ENCODE measurements at regions not wholly inside any gene's neighbourhood (a gene's known extent, or its start where the extent isn't known, plus 50 kb on each side); places are given as distances from the start of the nearest gene placed in this dataset.

- TF ChIP-seq STAT5B (CRISPR knock-in tag; IDR thresholded peaks at IDR 0.05) (no peak), ZFX (CRISPR knock-in tag; IDR thresholded peaks at IDR 0.05; ENCODE audit: low read depth) (peak; percentile 37; the same call in 1 of the 2 replicates), RBM22 (optimal IDR thresholded peaks at IDR 0.05; ENCODE audit: low read length) (no peak), BCL6 (CRISPR knock-in tag; IDR thresholded peaks at IDR 0.05) (0 out of 2 replicates have a peak, but pooled peaks have one; percentile 38), HCFC1 (IDR thresholded peaks at IDR 0.05; ENCODE audit: low read depth, low read length) (no peak), ZNF333 (CRISPR knock-in tag; IDR thresholded peaks at IDR 0.05; ENCODE audit: borderline replicate concordance) (no peak), HNF4A (CRISPR knock-in tag; IDR thresholded peaks at IDR 0.05) (no peak), ADNP (CRISPR knock-in tag; IDR thresholded peaks at IDR 0.05) (no peak), CHCHD3 (CRISPR knock-in tag; IDR thresholded peaks at IDR 0.05) (no peak), CENPBD1 (CRISPR knock-in tag; IDR thresholded peaks at IDR 0.05; ENCODE audit: borderline replicate concordance, low read depth) (no peak), MAF1 (CRISPR knock-in tag; IDR thresholded peaks at IDR 0.05; ENCODE audit: borderline replicate concordance) (no peak), U2AF2 (IDR thresholded peaks at IDR 0.05; ENCODE audit: low read depth, low read length) (no peak), PHF8 (CRISPR knock-in tag; IDR thresholded peaks at IDR 0.05) (no peak), ZNF24 (IDR thresholded peaks at IDR 0.05) (no peak), FOXK1 (CRISPR knock-in tag; IDR thresholded peaks at IDR 0.05; ENCODE audit: borderline replicate concordance, low read depth) (peak; percentile 37; the same call in 1 of the 2 replicates), HOXA9 (CRISPR knock-in tag; IDR thresholded peaks at IDR 0.05; ENCODE audit: borderline replicate concordance) (no peak), REXO4 (CRISPR knock-in tag; IDR thresholded peaks at IDR 0.05; ENCODE audit: borderline replicate concordance) (no peak), ZEB1 (IDR thresholded peaks at IDR 0.05; ENCODE audit: insufficient replicate concordance, low read depth) (no peak), ZNF556 (CRISPR knock-in tag; IDR thresholded peaks at IDR 0.05; ENCODE audit: borderline replicate concordance) (no peak)
- TF ChIP-seq, protein P1, sequence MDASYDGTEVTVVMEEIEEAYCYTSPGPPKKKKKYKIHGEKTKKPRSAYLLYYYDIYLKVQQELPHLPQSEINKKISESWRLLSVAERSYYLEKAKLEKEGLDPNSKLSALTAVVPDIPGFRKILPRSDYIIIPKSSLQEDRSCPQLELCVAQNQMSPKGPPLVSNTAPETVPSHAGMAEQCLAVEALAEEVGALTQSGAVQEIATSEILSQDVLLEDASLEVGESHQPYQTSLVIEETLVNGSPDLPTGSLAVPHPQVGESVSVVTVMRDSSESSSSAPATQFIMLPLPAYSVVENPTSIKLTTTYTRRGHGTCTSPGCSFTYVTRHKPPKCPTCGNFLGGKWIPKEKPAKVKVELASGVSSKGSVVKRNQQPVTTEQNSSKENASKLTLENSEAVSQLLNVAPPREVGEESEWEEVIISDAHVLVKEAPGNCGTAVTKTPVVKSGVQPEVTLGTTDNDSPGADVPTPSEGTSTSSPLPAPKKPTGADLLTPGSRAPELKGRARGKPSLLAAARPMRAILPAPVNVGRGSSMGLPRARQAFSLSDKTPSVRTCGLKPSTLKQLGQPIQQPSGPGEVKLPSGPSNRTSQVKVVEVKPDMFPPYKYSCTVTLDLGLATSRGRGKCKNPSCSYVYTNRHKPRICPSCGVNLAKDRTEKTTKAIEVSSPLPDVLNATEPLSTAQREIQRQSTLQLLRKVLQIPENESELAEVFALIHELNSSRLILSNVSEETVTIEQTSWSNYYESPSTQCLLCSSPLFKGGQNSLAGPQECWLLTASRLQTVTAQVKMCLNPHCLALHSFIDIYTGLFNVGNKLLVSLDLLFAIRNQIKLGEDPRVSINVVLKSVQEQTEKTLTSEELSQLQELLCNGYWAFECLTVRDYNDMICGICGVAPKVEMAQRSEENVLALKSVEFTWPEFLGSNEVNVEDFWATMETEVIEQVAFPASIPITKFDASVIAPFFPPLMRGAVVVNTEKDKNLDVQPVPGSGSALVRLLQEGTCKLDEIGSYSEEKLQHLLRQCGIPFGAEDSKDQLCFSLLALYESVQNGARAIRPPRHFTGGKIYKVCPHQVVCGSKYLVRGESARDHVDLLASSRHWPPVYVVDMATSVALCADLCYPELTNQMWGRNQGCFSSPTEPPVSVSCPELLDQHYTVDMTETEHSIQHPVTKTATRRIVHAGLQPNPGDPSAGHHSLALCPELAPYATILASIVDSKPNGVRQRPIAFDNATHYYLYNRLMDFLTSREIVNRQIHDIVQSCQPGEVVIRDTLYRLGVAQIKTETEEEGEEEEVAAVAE (CRISPR knock-in tag; IDR thresholded peaks at IDR 0.05; ENCODE audit: borderline replicate concordance) = no peak
- TF ChIP-seq, protein P2, sequence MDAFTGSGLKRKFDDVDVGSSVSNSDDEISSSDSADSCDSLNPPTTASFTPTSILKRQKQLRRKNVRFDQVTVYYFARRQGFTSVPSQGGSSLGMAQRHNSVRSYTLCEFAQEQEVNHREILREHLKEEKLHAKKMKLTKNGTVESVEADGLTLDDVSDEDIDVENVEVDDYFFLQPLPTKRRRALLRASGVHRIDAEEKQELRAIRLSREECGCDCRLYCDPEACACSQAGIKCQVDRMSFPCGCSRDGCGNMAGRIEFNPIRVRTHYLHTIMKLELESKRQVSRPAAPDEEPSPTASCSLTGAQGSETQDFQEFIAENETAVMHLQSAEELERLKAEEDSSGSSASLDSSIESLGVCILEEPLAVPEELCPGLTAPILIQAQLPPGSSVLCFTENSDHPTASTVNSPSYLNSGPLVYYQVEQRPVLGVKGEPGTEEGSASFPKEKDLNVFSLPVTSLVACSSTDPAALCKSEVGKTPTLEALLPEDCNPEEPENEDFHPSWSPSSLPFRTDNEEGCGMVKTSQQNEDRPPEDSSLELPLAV (CRISPR knock-in tag; conservative IDR thresholded peaks at IDR 0.05; ENCODE audit: low read depth) = no peak
- TF ChIP-seq, protein P3, sequence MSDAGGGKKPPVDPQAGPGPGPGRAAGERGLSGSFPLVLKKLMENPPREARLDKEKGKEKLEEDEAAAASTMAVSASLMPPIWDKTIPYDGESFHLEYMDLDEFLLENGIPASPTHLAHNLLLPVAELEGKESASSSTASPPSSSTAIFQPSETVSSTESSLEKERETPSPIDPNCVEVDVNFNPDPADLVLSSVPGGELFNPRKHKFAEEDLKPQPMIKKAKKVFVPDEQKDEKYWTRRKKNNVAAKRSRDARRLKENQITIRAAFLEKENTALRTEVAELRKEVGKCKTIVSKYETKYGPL (CRISPR knock-in tag; IDR thresholded peaks at IDR 0.05) = no peak
- TF ChIP-seq, protein P4, sequence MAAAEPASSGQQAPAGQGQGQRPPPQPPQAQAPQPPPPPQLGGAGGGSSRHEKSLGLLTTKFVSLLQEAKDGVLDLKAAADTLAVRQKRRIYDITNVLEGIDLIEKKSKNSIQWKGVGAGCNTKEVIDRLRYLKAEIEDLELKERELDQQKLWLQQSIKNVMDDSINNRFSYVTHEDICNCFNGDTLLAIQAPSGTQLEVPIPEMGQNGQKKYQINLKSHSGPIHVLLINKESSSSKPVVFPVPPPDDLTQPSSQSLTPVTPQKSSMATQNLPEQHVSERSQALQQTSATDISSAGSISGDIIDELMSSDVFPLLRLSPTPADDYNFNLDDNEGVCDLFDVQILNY (CRISPR knock-in tag; conservative IDR thresholded peaks at IDR 0.05) = no peak
Measured at GRCh38 chr6:43980004-43980795, 147.1 kb downstream of the MRPL14 start (continued).
